Activated CD8-positive, alpha-beta memory T cell treated with anti-CD3 and anti-CD28 coated beads for 48 hours (primary cell): ENCODE measurements at regions not wholly inside any gene's neighbourhood (a gene's known extent, or its start where the extent isn't known, plus 50 kb on each side); places are given as distances from the start of the nearest gene placed in this dataset.
"Not testable (repeated sequence)": the region's sequence is repeated elsewhere in the genome, so short reads cannot be mapped to it uniquely, and the experiment has no call there.

ENCODE experiments used
- DNase-seq, 3 experiments: peaks; one replicate each; pipeline ENCODE4 v3.0.0-alpha.2; 2020; ENCODE audit warnings: low read depth in 2 of 3, low spot score in 2 of 3

DNA sequence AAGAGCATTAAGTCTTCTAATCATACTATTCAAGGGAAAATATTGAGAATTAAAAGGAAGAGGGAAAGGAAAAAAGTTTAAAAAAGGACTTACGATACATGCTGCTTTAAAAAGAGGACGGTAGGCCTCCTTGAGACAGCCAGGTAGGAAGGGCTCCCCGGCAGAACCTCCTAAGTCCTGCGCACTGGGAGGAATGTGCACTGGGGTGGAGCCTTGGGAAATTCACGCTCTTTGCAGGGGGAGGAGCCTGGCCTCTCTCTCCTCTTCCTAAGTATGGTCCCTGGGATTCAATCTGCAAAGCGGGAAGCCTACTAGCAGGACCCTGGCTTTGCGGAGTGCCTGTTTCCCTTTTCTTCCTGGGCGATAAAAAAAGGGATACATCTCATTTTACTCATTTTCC, 553.0 kb downstream of the RPS29 start:
- no peak for DNase-seq

DNA sequence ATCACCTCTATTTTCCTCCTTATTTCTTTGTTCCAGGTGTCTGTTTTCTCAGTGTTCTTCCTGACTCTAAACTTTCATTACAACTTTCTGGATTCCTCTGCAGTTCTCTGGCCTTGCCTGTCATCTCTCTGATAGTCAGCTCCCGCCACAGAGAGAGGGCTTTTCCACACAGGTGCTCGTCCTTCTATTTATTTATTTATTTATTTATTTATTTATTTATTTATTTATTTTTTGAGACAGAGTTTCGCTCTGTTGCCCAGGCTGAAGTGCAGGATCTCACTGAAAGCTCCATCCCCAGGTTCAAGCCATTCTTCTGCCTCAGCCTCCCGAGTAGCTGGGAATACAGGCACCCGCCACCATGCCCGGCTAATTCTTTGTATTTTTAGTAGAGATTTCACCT, 554.5 kb downstream of the RPS29 start:
- DNase-seq = not testable (repeated sequence)

DNA sequence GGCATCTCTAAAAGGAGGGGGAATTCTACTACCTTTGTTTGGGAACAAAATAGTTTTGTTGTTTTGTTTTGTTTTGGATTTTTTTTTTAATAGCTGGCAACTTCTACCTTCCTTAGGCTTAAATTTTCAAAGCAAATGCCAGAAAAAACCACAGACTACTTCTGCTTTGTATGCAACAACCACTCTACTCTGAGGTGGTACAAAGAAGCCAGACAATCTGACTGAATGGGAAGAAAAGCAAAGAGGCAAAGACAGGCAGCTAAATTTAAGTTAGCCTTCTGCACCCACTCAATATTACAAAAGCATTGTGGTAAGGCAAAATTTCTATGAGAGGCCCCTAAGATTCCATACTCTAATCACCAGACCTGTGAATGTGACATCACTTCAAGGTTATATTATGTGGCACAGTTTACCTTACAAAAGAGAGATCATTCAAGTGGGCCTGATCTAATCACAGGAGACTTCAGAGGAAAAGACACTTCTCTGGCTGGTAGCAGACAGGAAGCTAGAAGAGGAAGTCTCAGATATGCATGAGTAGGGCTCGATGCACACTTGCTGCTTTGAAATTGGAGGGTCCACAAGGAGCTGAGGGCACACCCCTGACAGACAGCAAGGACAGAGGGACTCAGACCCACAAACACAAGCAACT, 566.6 kb downstream of the RPS29 start:
- DNase-seq = no peak

DNA sequence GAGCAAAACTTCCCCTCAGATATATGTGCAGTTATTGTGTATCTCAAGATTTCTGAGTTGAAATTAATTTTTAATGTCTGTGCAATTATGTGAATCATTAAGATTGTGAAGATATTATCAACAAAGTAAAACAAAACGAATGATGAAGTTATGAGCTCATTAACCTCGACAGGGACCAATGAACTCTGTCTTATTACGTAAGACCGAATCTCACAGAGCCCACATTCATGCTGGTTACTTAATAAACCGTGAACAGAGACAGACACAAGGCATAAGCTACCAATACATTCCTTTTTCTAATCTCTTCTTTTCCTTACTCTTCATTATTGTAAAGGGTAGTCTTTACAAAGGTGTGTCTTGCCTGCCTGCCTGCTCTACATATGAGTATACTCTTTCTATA, 568.7 kb downstream of the RPS29 start:
- no peak for DNase-seq

DNA sequence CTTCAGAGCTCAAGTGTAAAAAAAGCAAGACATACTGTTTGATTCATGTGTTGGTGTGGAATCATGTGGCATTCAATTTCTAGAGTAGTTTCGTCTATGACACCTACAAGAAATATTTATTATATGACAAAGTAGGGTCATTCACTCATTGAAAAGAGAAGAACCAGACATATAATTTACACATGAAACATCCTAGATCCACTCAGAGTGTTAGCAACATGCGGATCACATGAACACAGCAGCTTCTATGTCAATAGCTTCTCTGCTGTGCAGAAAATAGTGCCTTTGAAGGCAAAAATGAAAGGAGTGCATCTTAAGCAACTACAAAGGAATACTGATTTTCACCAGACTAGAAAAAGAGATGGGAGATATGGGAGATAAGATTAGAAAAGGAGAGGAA, 569.8 kb downstream of the RPS29 start:
- no peak for DNase-seq

DNA sequence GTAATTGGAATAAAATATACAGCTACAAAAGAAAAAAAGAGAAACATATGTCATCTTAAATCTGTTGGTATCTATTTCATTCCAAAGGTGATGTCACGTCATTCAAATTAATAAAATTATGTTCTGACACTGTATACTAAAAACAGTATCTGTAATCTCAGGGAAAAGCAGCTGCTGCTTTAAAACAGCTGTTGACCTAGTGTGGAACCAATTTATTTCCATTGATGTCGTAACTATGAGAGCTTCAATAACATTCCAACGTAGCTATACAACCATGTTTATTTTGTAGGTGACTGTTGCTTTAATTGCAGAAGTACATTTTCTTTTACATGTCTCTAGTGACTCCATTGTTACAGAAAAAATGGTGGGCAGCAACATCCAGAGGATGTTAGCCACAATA, 571.7 kb downstream of the RPS29 start:
- DNase-seq = no peak

DNA sequence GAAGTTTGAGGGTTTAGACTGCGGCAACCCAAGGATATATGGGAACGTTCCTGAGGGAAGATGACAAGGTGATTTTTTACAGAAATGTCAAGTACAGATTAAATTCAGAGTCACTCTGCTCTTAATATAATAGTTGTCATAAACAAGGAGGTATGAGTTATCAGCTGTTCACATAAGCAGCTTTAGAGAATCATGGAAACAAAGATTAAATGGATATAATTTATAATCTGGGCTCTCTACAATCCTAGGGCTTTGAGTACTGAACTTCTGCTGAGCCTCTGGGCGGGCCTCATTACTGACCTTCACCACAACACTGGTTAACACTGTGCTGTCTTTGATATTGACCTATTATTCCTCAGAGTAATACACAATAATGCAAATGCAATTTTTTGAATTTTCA, 577.8 kb downstream of the RPS29 start:
- DNase-seq = no peak

DNA sequence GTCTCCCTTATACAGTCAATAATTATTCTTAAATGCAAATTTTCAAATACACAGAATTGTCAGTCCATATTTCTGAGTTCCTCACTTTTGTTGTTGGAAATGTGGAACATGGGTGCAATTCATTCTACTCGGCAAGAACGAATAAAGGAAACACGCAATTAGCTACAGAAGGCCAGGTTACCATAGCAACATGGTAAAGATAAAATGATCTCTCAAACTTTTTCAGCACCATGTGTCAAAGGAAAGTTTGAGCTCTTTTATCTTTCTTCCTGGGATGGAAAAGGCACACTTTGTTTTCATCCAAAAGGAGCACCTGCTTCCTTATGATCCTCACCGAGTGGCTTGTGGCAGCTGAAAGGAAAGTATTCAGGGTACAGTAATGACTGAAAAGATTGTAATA, 595.0 kb downstream of the RPS29 start:
- no peak for DNase-seq

DNA sequence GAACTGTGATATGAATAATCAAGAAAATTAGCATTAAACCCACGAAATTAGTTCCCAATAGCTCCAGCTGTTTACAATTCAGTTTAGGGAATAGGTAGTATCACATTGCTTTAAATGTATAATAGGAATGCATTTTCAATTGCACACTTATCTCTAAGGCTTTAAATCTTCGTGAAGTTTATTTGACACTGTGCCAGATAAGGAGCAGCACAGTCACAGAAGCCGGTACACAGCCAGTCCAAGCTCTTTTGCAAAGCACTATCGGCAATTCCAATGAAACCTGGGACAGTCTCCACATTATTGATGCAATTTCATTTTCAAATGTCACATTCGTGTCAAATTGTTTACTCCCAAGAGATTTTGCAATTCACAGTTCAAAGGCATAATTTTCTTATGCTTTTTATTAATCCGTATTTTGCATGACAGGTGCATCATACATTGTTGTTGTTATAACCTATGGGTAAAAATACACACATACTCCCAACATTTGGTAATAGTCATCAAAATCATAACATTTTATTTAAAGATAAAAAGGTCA, 602.8 kb downstream of the RPS29 start:
- DNase-seq = no peak

DNA sequence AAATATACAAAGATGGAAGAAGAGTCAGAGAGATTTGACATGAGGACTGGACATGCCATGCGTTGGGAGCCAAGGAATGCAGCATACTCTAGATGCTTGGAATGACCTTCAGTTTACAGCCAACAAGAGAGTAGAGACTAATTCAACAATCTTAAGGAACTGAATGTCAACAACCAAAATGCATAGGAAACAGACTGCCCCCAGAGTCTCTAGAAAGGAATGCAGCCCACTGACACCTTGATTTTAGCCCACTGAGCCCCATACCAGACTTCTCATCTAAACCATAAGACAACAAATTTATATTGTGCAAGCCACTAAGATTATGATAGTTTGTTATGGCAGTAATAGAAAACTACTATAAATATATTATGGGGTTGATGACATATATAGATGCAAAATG, 611.2 kb downstream of the RPS29 start:
- DNase-seq = no peak

DNA sequence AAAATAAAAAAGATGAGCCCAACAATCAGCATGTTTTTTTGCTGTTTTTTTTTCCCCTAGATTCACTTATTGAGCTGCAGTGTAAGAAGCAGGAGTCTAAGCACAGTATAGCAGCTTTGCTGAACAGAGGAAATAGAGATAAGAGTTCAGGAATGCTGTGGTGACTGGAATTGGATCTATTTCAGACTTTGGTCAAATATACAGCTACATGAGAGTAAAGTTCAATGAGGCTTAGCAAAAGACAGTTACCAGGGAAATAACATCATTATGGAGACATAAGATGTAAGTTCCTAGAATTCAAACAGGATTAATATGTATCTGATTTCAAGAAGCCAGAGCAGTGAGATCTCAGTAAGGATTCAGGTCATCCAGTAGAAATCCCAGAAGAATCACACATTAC, 613.0 kb downstream of the RPS29 start:
- no peak for DNase-seq

DNA sequence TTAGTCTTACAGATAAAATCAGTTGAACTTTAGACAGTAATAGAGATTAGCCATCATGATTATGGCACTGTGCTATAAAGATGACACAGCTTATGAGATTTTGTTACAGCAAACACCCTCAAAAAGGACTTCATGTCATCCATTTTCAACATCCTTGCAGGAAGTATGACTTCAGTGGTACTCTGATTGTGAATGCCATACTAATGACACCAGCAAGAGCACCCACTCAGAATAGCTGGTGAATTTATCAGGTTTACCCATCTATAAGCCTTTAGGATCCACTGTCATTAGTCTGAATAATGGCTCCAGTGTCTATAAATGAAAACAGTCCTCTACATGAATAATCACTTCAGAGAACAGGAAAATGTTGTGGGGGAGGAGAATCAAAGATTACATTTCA, 615.2 kb downstream of the RPS29 start:
- no peak for DNase-seq

DNA sequence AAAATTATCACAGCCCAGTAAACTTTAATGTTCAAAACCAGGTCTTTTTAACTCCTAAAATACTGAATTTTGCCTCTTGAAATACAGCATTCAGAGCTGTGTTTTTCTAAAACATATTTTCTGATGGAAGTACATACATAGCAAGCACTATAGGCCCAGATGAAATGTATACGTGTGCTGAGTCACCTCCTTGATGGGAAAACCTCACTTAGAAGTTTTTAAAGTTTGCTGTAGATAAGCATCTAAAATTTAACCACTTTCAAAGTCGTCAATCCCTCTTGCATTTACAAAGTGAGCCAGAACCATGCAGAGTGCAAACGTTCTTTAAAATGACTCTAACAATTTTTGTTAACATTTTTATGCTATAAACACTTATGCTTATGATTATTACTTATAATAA, 618.8 kb downstream of the RPS29 start:
- DNase-seq = no peak

DNA sequence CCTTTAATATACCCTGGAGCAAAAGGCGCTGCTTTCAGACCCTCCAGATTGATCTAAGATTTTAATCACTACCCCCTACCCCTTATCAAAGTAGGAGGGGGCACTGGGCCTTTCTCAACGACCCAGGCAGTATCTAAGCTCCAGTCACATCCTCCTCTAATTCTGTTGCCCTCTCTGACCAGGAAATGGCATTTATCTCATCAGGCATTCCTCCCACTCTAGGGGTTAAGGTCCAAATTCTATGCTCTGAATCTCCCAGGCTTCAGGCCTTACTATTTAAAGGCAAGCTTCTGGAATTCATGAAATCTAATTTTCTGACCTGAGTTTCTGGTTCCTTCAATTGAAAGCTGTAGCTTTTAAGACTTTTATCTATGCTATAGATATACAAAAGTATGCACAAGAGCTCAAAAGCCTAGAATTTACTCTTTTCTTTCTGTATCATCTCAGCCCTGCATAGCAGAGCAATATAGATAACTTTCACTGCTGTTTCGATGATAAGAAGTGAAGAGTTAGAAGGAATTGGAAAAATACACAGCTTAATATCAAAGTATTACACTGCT, 622.9 kb downstream of the RPS29 start:
- DNase-seq = no peak

DNA sequence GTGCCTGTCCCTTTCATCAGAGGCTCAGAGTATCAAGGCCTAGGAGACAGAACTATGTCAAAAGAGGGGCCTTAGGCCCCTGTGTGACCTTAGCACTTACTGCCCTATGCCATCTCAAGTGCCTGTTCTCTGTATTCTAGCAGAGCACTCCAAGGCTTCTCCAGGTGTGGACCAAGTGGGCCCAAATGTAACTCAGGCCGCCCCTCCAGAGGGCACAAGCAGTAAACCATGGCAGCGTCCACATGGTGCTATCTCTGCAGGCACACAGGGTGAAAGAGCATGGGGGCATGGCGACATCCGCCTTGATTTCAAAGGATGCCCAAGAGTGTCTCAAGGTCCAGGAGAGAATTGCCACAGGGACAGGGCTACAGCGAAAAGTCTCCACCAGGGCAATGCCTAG, 628.7 kb downstream of the RPS29 start:
- no peak for DNase-seq

DNA sequence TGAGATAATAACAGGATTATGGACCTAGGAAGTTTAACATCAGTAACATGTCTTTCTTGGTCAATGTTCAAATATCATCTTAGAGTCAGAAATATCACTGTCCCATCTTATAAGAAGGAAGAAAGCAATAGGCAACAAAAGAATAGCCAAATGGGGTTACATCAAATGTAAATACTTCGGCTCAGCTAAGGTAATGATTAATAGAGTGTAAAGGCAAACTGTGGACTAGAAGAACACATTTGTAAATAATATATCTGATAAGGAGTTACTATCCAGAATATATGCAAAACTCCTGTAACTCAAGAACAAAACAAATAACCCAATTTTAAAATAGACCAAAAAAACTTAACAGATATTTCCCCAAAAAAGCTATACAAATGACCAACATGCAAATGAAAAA, 630.3 kb downstream of the RPS29 start:
- no peak for DNase-seq

DNA sequence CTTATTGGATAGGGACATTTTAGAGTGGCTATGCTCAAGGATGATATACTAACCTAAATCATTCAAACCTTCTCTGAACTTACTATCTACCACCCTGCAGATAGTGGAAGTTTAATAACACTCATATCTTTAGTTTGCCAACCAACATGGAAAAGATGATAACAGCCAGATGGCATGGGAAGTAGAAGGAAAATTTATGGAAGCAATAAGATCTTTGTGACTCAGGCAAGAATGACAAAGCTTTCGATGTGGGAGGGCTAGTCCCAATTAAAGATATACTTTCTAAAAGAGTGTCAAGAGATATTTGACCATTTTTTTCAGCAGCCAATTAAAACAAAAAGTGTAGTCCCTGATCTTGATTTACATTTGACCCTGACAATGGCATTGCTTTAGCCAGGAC, 631.7 kb downstream of the RPS29 start:
- no peak for DNase-seq

DNA sequence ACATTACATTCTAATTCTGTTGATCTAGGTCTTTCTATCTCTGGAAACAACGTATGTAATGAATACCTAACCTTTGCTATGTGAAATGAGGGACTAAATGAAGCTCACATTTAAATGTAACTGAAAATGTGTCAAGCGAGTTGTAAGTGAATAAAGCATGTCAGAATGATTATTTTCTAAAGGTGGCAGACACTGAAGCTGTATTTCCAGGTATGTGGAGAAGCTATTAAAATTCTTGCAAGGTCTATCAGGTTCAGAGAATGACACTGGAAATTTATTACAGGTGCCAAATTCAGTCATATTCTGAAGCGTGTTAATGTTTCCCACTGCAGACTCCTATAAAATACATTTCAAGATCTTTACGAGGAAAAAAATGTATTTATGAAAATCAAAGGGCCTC, 641.4 kb downstream of the RPS29 start:
- DNase-seq = no peak

DNA sequence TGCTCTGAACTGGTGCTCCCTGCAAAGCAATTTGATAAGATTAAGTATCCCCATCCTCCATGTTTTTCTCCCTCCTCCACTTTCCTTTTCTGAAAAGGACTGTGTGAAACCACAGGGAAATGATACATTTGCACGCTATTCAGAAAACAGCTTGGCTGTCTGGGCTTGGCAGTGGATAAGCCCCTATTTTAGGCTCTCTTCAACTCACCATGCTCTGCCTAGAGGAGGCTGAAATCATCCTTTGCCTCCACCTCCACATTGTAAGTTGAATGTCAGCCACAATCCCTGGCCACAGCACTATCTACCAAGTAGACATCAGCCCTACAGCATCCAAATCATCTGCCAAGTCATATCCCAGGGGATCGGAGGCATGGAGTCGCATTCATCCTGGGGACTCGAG, 642.3 kb downstream of the RPS29 start:
- no peak for DNase-seq

DNA sequence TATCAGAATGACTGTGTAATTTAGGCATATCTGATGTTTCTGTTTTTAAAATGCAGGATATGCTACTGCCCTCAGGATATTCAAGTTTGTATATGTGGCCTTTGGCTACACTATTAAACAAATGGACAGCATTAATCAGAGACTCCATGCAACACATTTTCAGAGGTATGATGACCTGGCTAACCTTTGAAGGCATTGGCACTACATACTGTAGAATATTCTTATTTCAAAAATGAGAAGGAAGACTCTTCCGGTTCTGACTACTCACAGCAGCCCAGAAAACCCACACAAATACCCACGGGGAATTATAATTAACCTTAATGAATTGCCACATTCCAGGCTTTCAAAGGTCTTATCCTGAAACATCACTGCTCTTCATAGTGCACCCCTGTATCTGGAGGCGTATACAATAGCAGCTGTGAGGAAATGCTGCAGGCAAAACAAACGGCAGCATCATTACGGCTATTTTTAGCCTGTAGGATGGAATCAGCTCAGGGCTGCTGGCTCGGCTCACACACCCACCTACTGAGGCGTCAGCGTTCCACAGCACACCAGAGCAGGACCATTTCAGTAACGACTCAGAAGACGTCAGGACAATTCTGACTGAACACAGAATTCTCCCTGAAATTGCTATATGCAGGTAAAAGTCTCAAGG, 648.5 kb downstream of the RPS29 start:
- DNase-seq = no peak

DNA sequence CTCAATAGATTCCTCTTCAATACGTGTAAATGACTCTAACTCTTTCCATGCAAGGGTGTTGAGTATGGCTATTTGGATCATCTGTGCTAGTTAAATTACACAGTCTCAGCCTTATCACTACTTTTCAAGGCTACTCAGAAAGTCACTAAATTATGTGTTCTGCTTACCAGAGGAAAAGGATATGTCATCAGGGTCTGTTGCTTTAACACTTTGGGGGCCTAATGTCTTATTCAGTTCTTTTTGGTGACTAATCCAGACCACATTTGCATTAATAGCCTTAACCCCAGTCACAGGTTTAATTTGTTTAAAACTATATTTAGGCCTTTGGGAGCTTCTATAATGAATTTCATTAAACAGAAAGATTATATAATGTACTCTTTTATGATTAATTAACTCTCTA, 649.3 kb downstream of the RPS29 start:
- DNase-seq = no peak

DNA sequence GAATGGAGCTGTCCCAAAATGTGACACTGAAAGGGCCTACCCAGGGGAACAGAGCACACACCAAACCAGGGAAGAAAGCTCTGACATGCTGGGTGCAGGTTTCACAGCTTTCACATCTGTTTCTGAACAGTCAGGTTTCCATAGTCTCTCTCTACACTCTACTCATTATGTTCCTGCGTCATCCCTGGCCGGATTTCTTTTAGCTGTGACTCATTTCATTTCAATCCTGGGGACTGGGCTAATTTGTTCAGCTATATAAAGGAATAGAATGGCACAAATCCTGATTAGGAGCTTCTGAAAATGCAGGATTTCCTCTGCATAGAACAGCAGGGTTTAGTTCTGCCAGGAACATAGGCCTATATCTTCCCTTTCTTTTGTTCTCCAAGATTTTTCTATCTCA, 649.8 kb downstream of the RPS29 start:
- DNase-seq = no peak

DNA sequence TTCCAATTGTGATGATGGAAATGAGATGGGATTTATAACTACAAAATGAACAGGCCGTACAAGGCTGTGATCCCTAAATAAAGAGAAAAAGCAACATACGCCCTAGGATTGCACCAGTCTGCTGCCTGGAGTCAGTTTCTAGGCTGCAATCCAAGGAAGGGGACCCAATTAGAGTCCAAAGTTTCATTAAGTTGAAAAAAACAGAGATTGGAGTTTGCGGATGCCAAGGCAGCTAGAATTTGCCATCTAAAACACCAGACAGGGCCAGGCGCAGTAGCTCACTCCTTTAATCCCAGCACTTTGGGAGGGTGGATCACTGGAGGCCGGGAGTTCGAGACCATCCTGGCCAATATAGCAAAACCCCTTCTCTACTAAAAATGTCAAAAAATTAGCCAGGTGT, 661.0 kb downstream of the RPS29 start:
- DNase-seq = no peak
